AML-193 (cell line): ENCODE measurements at regions not wholly inside any gene's neighbourhood (a gene's known extent, or its start where the extent isn't known, plus 50 kb on each side); places are given as distances from the start of the nearest gene placed in this dataset.
"Not testable (repeated sequence)": the region's sequence is repeated elsewhere in the genome, so short reads cannot be mapped to it uniquely, and the experiment has no call there.

Source experiments
- DNase-seq, 2 experiments: peaks; one replicate each; lab custom pipeline; 2025; lab: John Stamatoyannopoulos, UW

GRCh38 chr4:79175716-79176115, 150.1 kb downstream of the NAA11 start:
- no peak for DNase-seq

GRCh38 chr4:79174490-79175252, 151.2 kb downstream of the NAA11 start:
- no peak for DNase-seq

- no peak for DNase-seq
These were observed 152.7 kb downstream of the NAA11 start for GRCh38 chr4:79173186-79173585.

- no peak for DNase-seq
These were observed 155.8 kb downstream of the NAA11 start for GRCh38 chr4:79170077-79170476.

GRCh38 chr4:79164907-79165610, 160.8 kb downstream of the NAA11 start:
- DNase-seq = no peak

- no peak for DNase-seq
These were observed 161.8 kb downstream of the NAA11 start for GRCh38 chr4:79163981-79164490.

- DNase-seq = no peak
These were observed 164.9 kb downstream of the NAA11 start for GRCh38 chr4:79160962-79161361.

- DNase-seq = not testable (repeated sequence)
These were observed 167.2 kb downstream of the NAA11 start for GRCh38 chr4:79158705-79159104.

GRCh38 chr4:79155336-79155735, 170.5 kb downstream of the NAA11 start:
- DNase-seq = no peak

- no peak for DNase-seq
These were observed 174.9 kb downstream of the NAA11 start for GRCh38 chr4:79150820-79151416.

GRCh38 chr4:79148369-79148768, 177.5 kb downstream of the NAA11 start:
- no peak for DNase-seq

GRCh38 chr4:79147251-79147650, 178.6 kb downstream of the NAA11 start:
- no peak for DNase-seq

GRCh38 chr4:79141530-79141929, 184.3 kb downstream of the NAA11 start:
- no peak for DNase-seq

- DNase-seq = no peak
These were observed 191.1 kb downstream of the NAA11 start for GRCh38 chr4:79134767-79135166.

- DNase-seq = no peak
These were observed 193.0 kb downstream of the NAA11 start for GRCh38 chr4:79132826-79133225.

- DNase-seq = no peak
These were observed 182.7 kb upstream of the PAQR3 start for GRCh38 chr4:79121875-79122358.

- no peak for DNase-seq
These were observed 182.0 kb upstream of the PAQR3 start for GRCh38 chr4:79121223-79121622.

GRCh38 chr4:79117051-79117450, 177.8 kb upstream of the PAQR3 start:
- not testable (repeated sequence) for DNase-seq

GRCh38 chr4:79107014-79107413, 167.8 kb upstream of the PAQR3 start:
- no peak for DNase-seq

GRCh38 chr4:79088946-79089691, 149.9 kb upstream of the PAQR3 start:
- DNase-seq = no peak

GRCh38 chr4:79087071-79087470, 147.8 kb upstream of the PAQR3 start:
- no peak for DNase-seq

GRCh38 chr4:79083406-79084010, 144.3 kb upstream of the PAQR3 start:
- DNase-seq = no peak
